Psoas muscle (tissue), 7 donors: ENCODE measurements at regions not wholly inside any gene's neighbourhood (a gene's known extent, or its start where the extent isn't known, plus 50 kb on each side); places are given as distances from the start of the nearest gene placed in this dataset.

Experiments used
- ATAC-seq, 4 donors: fragments of 200-7000 bp; cut with Tn5 transposase; one replicate each; pipeline ENCODE4 v1.9.1; 2020; ENCODE audit warnings: moderate library complexity in 3 of 4, mild to moderate bottlenecking in 2 of 4
- DNase-seq, 2 donors: peaks; one replicate each; pipeline ENCODE4 v3.0.0-alpha.2; 2020
- H3K27ac ChIP-seq: fragments of 200-600 bp; one replicate; pipeline ENCODE4 v1.8.0; 2022
- H3K27me3 ChIP-seq, 3 donors: fragments of 200-600 bp in 1 of 3; one replicate each; pipeline versions ENCODE4 v1.6.1 to v1.8.0; 2013 to 2022; ENCODE audit warnings: low read length in 2 of 3, mild to moderate bottlenecking in 2 of 3, moderate library complexity in 1 of 3; ENCODE audit not compliant: insufficient read depth in 3 of 3
- H3K36me3 ChIP-seq, 2 donors: fragments of 200-600 bp in 1 of 2; one replicate each; pipeline versions ENCODE4 v1.6.1 to v1.8.0; 2013 to 2022; ENCODE audit warnings: low read depth in 1 of 2, mild to moderate bottlenecking in 1 of 2, moderate library complexity in 1 of 2; ENCODE audit not compliant: insufficient read depth in 1 of 2
- H3K4me1 ChIP-seq: fragments of 200-600 bp; one replicate; pipeline ENCODE4 v1.8.0; 2022
- H3K4me3 ChIP-seq: fragments of 200-600 bp; one replicate; pipeline ENCODE4 v1.8.0; 2022; ENCODE audit warnings: mild to moderate bottlenecking
- H3K9me3 ChIP-seq: fragments of 200-600 bp; one replicate; pipeline ENCODE4 v1.8.0; 2022
- WGBS, 3 donors: extraction: QIAGEN DNeasy Blood & Tissue Kit; methylation state at CpG; one replicate each; pipeline versions ENCODE4 v1.1.6 to v1.1.7; 2013; 5-methylcytosine and 5-hydroxymethylcytosine counted together
- intact Hi-C, 2 donors: fragments of 100-400 bp; cut with DNase I; formaldehyde crosslinking; loops; one replicate each; pipeline versions ENCODE4 v1.11.0 to v1.14.2; 2022
- TF ChIP-seq, protein P1 (sequence below): fragments of 200-600 bp; IDR thresholded peaks from one replicate; pipeline ENCODE4 v1.8.0; 2022; ENCODE audit warnings: antibody characterized with exemption
- donor health status: healthy with polysubstance abuse.
- donor health status: DM: no; HTN: no; CAD: no; lungs with moderate emphysema.
- donor health status: Bipolar disorder and iron deficiency.
- donor health status: healthy.
- donor health status: DM: yes; HTN: yes; CAD: no.
- donor health status: DM: no; HTN: no; CAD: no.
- donor health status: DM: yes; HTN: yes; CAD: no.

- TF ChIP-seq, protein P1, sequence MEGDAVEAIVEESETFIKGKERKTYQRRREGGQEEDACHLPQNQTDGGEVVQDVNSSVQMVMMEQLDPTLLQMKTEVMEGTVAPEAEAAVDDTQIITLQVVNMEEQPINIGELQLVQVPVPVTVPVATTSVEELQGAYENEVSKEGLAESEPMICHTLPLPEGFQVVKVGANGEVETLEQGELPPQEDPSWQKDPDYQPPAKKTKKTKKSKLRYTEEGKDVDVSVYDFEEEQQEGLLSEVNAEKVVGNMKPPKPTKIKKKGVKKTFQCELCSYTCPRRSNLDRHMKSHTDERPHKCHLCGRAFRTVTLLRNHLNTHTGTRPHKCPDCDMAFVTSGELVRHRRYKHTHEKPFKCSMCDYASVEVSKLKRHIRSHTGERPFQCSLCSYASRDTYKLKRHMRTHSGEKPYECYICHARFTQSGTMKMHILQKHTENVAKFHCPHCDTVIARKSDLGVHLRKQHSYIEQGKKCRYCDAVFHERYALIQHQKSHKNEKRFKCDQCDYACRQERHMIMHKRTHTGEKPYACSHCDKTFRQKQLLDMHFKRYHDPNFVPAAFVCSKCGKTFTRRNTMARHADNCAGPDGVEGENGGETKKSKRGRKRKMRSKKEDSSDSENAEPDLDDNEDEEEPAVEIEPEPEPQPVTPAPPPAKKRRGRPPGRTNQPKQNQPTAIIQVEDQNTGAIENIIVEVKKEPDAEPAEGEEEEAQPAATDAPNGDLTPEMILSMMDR, result no peak
- intact Hi-C loops, result no loop called here
Observed at GRCh38 chr1:184262109-184262508, 124.7 kb upstream of the C1orf21 start.

GRCh38 chr1:184267747-184268146 lies 119.1 kb upstream of the C1orf21 start:
- H3K27me3 ChIP-seq, result no peaks in the 10 kb centered on the region
- no peaks in the 10 kb centered on the region for H3K9me3 ChIP-seq
- no peak overlapping the region for H3K4me3 ChIP-seq
- no peaks in the 10 kb centered on the region for H3K36me3 ChIP-seq
- DNase-seq, result no peak
- TF ChIP-seq, protein P1, result no peak
- intact Hi-C loops, result no loop called here
- peaks cover 8% of the 10 kb centered on the region for H3K4me1 ChIP-seq
- H3K27ac ChIP-seq, result no peak overlapping the region
- ATAC-seq, result no peak
- WGBS, 3 donors, result 88 to 90% (median 90%) methylated on average over 4 of the region's 4 CpGs

More at GRCh38 chr1:184262109-184262508, 124.7 kb upstream of the C1orf21 start:
- H3K27me3 ChIP-seq, result no peaks in the 10 kb centered on the region
- H3K9me3 ChIP-seq, result no peaks in the 10 kb centered on the region
- peaks cover 8% of the 10 kb centered on the region for H3K4me1 ChIP-seq
- no peak for DNase-seq
- no peak for ATAC-seq
- no peak overlapping the region for H3K4me3 ChIP-seq
- H3K27ac ChIP-seq, result no peak overlapping the region
- no peaks in the 10 kb centered on the region for H3K36me3 ChIP-seq

- Histone ChIP-seq H3K27me3 (no peaks in the 10 kb centered on the region), H3K36me3 (no peaks in the 10 kb centered on the region), H3K4me3 (no peak overlapping the region), H3K9me3 (no peaks in the 10 kb centered on the region), H3K27ac (no peak overlapping the region), H3K4me1 (no peaks in the 10 kb centered on the region)
- no peak for DNase-seq
- intact Hi-C loops, result no loop called here
- 40 to 61% (median 43%) methylated on average over 3 of the region's 3 CpGs for WGBS, 3 donors
- TF ChIP-seq, protein P1, result no peak
- no peak for ATAC-seq
Observed at GRCh38 chr1:184270556-184270955, 116.3 kb upstream of the C1orf21 start.

GRCh38 chr1:184272175-184272866 lies 114.5 kb upstream of the C1orf21 start:
- no peak overlapping the region for H3K4me3 ChIP-seq
- WGBS, 3 donors, result 56 to 70% (median 64%) methylated on average over 5 of the region's 5 CpGs
- no peaks in the 10 kb centered on the region for H3K27me3 ChIP-seq
- intact Hi-C loops, result no loop called here
- no peak for ATAC-seq
- H3K27ac ChIP-seq, result no peak overlapping the region
- H3K4me1 ChIP-seq, result no peaks in the 10 kb centered on the region
- no peaks in the 10 kb centered on the region for H3K36me3 ChIP-seq
- DNase-seq, result no peak
- TF ChIP-seq, protein P1, result no peak
- no peaks in the 10 kb centered on the region for H3K9me3 ChIP-seq

DNA sequence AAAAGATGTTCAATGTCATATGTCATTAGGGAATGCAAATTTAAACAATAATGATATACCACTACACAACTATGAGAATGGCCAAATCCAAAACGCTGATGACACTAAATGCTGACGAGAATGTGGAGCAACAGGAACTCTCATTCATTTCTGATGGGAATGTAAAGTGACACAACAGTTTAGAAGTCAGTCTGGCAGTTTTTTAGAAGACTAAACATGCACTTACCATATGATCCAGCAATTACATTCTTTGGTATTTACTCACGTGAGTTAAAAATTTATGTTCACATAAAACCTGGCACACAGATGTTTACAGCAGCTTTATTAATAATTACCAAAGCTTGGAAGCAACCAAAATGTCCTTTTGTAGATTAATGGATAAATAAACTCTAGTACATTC lies 110.4 kb upstream of the C1orf21 start:
- no peak for ATAC-seq
- TF ChIP-seq, protein P1, result no peak
- WGBS, 3 donors, result 73 to 79% (median 78%) methylated on average over 3 of the region's 3 CpGs

More for the DNA sequence above, 110.4 kb upstream of the C1orf21 start:
- H3K27ac ChIP-seq, result no peak overlapping the region
- no peaks in the 10 kb centered on the region for H3K36me3 ChIP-seq
- H3K4me3 ChIP-seq, result no peak overlapping the region
- no peaks in the 10 kb centered on the region for H3K27me3 ChIP-seq
- no peaks in the 10 kb centered on the region for H3K4me1 ChIP-seq
- intact Hi-C loops, result no loop called here
- no peak for DNase-seq
- no peaks in the 10 kb centered on the region for H3K9me3 ChIP-seq
